Smooth muscle cell (in vitro differentiated cells): ENCODE measurements at regions not wholly inside any gene's neighbourhood (a gene's known extent, or its start where the extent isn't known, plus 50 kb on each side); places are given as distances from the start of the nearest gene placed in this dataset.

Experiments used
- DNase-seq: peaks from one replicate; lab custom pipeline; 2025; ENCODE audit not compliant: unreplicated experiment; lab: John Stamatoyannopoulos, UW
- H2AFZ ChIP-seq: fragments of 200-600 bp; sonication (generic); 2 replicates; pipeline ENCODE4 v1.6.0; 2016; ENCODE audit warnings: antibody characterized with exemption, low read depth, mild to moderate bottlenecking
- H3F3A ChIP-seq: fragments of 200-600 bp; sonication (generic); 2 replicates; pipeline ENCODE4 v1.6.0; 2017; ENCODE audit warnings: antibody characterized with exemption, low read depth
- H3K27ac ChIP-seq: fragments of 200-600 bp; sonication (generic); 2 replicates; pipeline ENCODE4 v1.5.1; 2016; ENCODE audit warnings: low read depth, mild to moderate bottlenecking
- H3K27me3 ChIP-seq: fragments of 200-600 bp; sonication (generic); 2 replicates; pipeline ENCODE4 v1.6.1; 2016; ENCODE audit warnings: low read depth, mild to moderate bottlenecking
- H3K36me3 ChIP-seq: fragments of 200-600 bp; sonication (generic); 2 replicates; pipeline ENCODE4 v1.5.1; 2016; ENCODE audit warnings: low read depth
- H3K4me1 ChIP-seq: fragments of 200-600 bp; sonication (generic); 2 replicates; pipeline ENCODE4 v1.5.1; 2016; ENCODE audit warnings: low read depth
- H3K4me2 ChIP-seq: fragments of 200-600 bp; sonication (generic); 2 replicates; pipeline ENCODE4 v1.6.0; 2016; ENCODE audit warnings: mild to moderate bottlenecking
- H3K4me3 ChIP-seq: fragments of 200-600 bp; sonication (generic); 2 replicates; pipeline ENCODE4 v1.5.1; 2016; ENCODE audit warnings: mild to moderate bottlenecking
- H3K79me2 ChIP-seq: fragments of 200-600 bp; sonication (generic); 2 replicates; pipeline ENCODE4 v1.6.0; 2016; ENCODE audit warnings: low read depth, mild to moderate bottlenecking
- H3K9ac ChIP-seq: fragments of 200-600 bp; sonication (generic); 2 replicates; pipeline ENCODE4 v1.6.0; 2016; ENCODE audit warnings: low read depth
- H3K9me3 ChIP-seq: fragments of 200-600 bp; sonication (generic); replicated peaks from 2 replicates; pipeline ENCODE4 v1.5.1; 2016; ENCODE audit warnings: low read depth
- H4K20me1 ChIP-seq: fragments of 200-600 bp; sonication (generic); 2 replicates; pipeline ENCODE4 v1.6.0; 2016; ENCODE audit warnings: low read depth
- WGBS: methylation state at CpG from one replicate; pipeline ENCODE4 v1.1.7; 2016; ENCODE audit warnings: low lambda C conversion rate; 5-methylcytosine and 5-hydroxymethylcytosine counted together
- TF ChIP-seq, protein P1 (sequence below): fragments of 200-600 bp; sonication (generic); IDR thresholded peaks from 2 replicates; pipeline ENCODE4 v1.5.1; 2017; ENCODE audit warnings: borderline replicate concordance, mild to moderate bottlenecking, antibody characterized with exemption; ENCODE audit not compliant: insufficient read depth, poor library complexity, severe bottlenecking

DNA sequence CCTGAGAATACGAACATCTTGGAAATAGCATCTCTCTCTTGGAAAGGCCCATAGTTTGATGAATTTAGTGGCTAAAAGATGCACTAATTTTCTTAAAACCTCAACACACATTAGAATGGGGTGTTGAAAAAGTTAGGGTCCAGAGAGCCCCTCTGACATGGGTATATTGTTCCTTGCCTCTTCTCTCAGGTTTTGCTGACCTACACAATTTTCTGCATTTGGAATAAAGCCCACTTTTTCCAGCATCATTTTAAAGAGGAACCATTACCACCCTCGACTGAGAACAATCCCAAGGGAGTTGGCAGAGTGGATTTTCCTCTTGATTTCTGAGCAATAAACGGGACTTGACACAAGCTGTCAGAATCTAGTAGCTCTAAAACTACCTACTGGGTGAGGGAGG, 156.1 kb downstream of the PMP22 start:
- 84% methylated on average over 3 of the region's 3 CpGs for WGBS
- H3K4me2 ChIP-seq = no peak overlapping the region
- TF ChIP-seq, protein P1, sequence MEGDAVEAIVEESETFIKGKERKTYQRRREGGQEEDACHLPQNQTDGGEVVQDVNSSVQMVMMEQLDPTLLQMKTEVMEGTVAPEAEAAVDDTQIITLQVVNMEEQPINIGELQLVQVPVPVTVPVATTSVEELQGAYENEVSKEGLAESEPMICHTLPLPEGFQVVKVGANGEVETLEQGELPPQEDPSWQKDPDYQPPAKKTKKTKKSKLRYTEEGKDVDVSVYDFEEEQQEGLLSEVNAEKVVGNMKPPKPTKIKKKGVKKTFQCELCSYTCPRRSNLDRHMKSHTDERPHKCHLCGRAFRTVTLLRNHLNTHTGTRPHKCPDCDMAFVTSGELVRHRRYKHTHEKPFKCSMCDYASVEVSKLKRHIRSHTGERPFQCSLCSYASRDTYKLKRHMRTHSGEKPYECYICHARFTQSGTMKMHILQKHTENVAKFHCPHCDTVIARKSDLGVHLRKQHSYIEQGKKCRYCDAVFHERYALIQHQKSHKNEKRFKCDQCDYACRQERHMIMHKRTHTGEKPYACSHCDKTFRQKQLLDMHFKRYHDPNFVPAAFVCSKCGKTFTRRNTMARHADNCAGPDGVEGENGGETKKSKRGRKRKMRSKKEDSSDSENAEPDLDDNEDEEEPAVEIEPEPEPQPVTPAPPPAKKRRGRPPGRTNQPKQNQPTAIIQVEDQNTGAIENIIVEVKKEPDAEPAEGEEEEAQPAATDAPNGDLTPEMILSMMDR = no peak
- H3K9ac ChIP-seq = no peak overlapping the region
- no peak for DNase-seq
- no peak overlapping the region for H3K4me3 ChIP-seq
- H3K36me3 ChIP-seq = no peaks in the 10 kb centered on the region
- no peak overlapping the region for H2AFZ ChIP-seq
- peaks cover 20% of the 10 kb centered on the region for H3K4me1 ChIP-seq
- no peaks in the 10 kb centered on the region for H4K20me1 ChIP-seq
- no peak overlapping the region for H3K27ac ChIP-seq
- H3K79me2 ChIP-seq = no peaks in the 10 kb centered on the region
- H3K9me3 ChIP-seq = no peaks in the 10 kb centered on the region
- H3K27me3 ChIP-seq = no peaks in the 10 kb centered on the region
- H3F3A ChIP-seq = no peaks in the 10 kb centered on the region

DNA sequence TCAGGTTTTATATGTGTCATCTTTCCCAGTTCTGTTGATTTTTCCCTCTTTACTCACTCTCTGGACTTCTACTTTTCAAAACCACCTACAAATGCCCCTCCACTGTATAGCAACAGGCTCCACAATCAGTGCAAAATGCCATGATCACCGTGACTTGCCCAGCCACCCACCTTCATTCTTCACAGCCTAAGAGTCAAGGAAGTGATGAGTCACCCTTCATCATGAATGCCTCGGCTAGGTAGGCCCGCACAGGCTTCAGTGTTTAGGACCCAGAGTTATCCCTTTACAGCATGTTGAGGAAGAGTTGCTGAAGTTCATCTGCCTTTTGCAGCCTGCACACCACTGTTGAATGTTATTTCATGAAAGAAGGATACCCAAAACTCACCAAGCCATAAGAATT, 158.6 kb downstream of the PMP22 start:
- H2AFZ ChIP-seq = no peak overlapping the region
- TF ChIP-seq, protein P1 = no peak
- no peak for DNase-seq

DNA sequence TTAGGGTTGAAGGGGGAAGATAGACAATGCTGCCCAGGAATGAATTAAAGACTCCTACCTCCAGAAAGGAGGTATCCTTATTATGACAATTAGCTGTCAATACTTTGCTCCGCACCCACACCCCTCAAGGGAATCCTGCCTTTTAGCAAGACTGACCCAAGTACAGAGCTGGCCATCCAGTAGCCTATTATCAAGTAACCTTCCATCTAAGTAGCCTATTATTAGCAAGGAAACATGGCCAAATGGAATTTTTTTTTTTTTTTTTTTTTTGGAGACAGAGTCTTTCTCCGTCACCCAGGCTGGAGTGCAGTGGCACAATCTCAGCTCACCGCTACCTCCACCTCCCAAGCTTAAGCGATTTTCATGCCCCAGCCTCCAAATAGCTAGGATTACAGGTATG, 161.3 kb downstream of the PMP22 start:
- no peak for DNase-seq
- no peaks in the 10 kb centered on the region for H3K9me3 ChIP-seq
- no peak overlapping the region for H3K9ac ChIP-seq
- no peaks in the 10 kb centered on the region for H3K79me2 ChIP-seq
- H4K20me1 ChIP-seq = no peaks in the 10 kb centered on the region
- H3K27ac ChIP-seq = no peak overlapping the region
- H3K4me3 ChIP-seq = no peak overlapping the region
- H3K4me1 ChIP-seq = peaks cover 7% of the 10 kb centered on the region
- TF ChIP-seq, protein P1 = no peak
- no peak overlapping the region for H3K4me2 ChIP-seq
- H3F3A ChIP-seq = no peaks in the 10 kb centered on the region
- WGBS = 94% methylated on average over 4 of the region's 4 CpGs
- no peaks in the 10 kb centered on the region for H3K36me3 ChIP-seq
- peaks cover 24% of the 10 kb centered on the region for H3K27me3 ChIP-seq
- no peak overlapping the region for H2AFZ ChIP-seq

More for the DNA sequence above, 158.6 kb downstream of the PMP22 start:
- H3K9me3 ChIP-seq = no peaks in the 10 kb centered on the region
- H3K4me3 ChIP-seq = no peak overlapping the region
- H3F3A ChIP-seq = no peaks in the 10 kb centered on the region
- WGBS = 14% methylated on average over 3 of the region's 3 CpGs
- H3K9ac ChIP-seq = no peak overlapping the region
- H3K4me2 ChIP-seq = peak overlapping the region; percentile 24
- H3K27ac ChIP-seq = no peak overlapping the region
- no peaks in the 10 kb centered on the region for H3K36me3 ChIP-seq
- no peaks in the 10 kb centered on the region for H4K20me1 ChIP-seq
- peaks cover 7% of the 10 kb centered on the region for H3K4me1 ChIP-seq
- no peaks in the 10 kb centered on the region for H3K79me2 ChIP-seq
- H3K27me3 ChIP-seq = peaks cover 6% of the 10 kb centered on the region

DNA sequence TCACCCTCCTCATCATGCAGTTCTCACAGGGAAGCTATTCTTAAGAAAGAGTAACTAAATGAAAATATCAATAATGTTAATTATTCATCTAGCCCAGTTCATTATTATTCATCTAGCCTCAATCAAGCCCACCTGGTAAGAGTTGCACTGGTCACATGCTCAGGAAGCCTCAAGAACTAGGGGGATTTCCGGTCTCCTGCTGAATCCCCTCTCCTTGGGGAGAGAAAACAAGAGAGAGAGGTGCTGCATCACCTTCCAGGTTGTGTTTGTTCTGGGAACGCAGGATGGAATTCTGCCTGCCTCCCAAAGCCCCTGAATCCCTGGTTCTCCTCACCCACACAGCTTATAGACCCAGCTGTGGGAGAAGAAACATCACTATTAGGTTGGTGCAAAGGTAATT, 164.0 kb downstream of the PMP22 start:
- 84% methylated on average over 2 of the region's 2 CpGs for WGBS
- no peaks in the 10 kb centered on the region for H3F3A ChIP-seq
- H3K4me1 ChIP-seq = peaks cover 4% of the 10 kb centered on the region
- no peak overlapping the region for H3K9ac ChIP-seq
- H4K20me1 ChIP-seq = no peaks in the 10 kb centered on the region
- H2AFZ ChIP-seq = no peak overlapping the region
- TF ChIP-seq, protein P1 = no peak
- no peak for DNase-seq
- no peak overlapping the region for H3K27ac ChIP-seq
- H3K9me3 ChIP-seq = no peaks in the 10 kb centered on the region
- no peak overlapping the region for H3K4me3 ChIP-seq
- H3K79me2 ChIP-seq = no peaks in the 10 kb centered on the region
- no peak overlapping the region for H3K4me2 ChIP-seq
- H3K27me3 ChIP-seq = peaks cover 29% of the 10 kb centered on the region
- H3K36me3 ChIP-seq = no peaks in the 10 kb centered on the region
